Fibroblast of pulmonary artery (primary cell): ENCODE measurements at regions not wholly inside any gene's neighbourhood (a gene's known extent, or its start where the extent isn't known, plus 50 kb on each side); places are given as distances from the start of the nearest gene placed in this dataset.

ENCODE experiments used
- DNase-seq: peaks from one replicate; pipeline ENCODE4 v3.0.0-alpha.2; 2010; ENCODE audit warnings: low read depth
- H3K4me3 ChIP-seq: replicated peaks from 2 replicates; pipeline ENCODE4 v1.5.1; 2011; ENCODE audit warnings: low read depth, mild to moderate bottlenecking, control low read depth, low read length, moderate library complexity
- TF ChIP-seq, protein P1 (sequence below): IDR thresholded peaks from 2 replicates; pipeline ENCODE4 v1.5.1; 2011; ENCODE audit warnings: mild to moderate bottlenecking, control low read depth, low read length, inconsistent platforms; ENCODE audit errors: missing control alignments

DNA sequence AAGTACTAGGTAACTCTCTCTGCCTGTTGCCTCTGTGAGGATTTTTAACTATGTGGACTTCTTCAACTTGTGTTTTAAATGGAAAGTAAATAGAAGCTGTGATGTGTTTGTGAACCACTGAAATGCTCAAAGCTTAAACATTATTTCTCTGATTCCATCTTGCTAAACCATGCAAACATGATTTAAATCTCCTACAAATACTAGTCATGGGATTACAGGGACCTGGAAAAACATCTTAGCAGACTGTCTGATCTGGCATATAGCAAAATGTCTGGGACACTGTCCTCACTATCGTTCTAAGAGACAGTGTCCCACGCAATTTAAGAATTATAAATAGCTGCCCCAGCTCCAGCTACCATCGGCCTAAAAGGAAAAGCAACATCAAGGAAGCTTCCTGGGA is 914.5 kb upstream of the FAT3 start:
- H3K4me3 ChIP-seq, result no peak overlapping the region
- no peak for DNase-seq
- TF ChIP-seq, protein P1, sequence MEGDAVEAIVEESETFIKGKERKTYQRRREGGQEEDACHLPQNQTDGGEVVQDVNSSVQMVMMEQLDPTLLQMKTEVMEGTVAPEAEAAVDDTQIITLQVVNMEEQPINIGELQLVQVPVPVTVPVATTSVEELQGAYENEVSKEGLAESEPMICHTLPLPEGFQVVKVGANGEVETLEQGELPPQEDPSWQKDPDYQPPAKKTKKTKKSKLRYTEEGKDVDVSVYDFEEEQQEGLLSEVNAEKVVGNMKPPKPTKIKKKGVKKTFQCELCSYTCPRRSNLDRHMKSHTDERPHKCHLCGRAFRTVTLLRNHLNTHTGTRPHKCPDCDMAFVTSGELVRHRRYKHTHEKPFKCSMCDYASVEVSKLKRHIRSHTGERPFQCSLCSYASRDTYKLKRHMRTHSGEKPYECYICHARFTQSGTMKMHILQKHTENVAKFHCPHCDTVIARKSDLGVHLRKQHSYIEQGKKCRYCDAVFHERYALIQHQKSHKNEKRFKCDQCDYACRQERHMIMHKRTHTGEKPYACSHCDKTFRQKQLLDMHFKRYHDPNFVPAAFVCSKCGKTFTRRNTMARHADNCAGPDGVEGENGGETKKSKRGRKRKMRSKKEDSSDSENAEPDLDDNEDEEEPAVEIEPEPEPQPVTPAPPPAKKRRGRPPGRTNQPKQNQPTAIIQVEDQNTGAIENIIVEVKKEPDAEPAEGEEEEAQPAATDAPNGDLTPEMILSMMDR, result no peak

DNA sequence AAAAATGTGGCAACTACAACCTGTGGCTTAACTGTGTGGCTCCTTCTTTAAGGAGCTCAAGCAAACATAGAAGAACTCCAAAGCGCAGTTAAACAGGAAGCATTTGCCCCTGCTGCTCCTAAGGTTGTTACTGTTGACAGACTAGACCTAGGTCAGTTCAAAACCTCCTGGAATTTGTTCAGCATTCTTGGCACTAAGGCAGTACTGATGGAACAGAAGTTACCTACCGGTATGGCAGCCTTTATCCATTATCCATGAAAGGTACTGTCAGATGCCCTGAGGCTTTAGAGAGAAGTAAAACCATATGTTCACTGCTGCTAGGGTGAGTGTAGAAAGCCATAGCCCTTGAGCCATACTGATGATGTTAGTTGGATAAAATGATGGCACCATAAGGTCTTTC is 916.5 kb upstream of the FAT3 start:
- TF ChIP-seq, protein P1, result no peak
- H3K4me3 ChIP-seq, result no peak overlapping the region
- DNase-seq, result no peak

DNA sequence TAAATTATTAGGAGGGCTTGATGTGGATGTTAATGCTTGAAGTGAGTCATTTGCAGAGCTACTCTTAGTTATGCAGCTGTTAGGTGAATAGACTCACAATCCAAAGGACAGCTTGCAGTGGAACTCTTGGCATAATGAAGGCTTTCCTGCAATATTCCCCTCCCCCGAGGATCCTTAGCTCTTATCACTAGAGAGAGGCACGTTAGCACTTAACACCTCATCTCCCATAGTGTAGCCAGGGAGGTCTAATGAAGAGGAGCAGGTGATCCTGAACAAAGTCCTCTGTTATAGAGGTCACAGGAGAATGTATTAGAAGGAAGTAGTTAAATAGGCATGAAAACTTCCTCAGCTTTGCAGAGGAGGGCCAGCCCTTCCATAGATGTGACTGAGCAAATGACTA is 919.2 kb upstream of the FAT3 start:
- no peak for DNase-seq
- no peak overlapping the region for H3K4me3 ChIP-seq
- TF ChIP-seq, protein P1, result no peak

DNA sequence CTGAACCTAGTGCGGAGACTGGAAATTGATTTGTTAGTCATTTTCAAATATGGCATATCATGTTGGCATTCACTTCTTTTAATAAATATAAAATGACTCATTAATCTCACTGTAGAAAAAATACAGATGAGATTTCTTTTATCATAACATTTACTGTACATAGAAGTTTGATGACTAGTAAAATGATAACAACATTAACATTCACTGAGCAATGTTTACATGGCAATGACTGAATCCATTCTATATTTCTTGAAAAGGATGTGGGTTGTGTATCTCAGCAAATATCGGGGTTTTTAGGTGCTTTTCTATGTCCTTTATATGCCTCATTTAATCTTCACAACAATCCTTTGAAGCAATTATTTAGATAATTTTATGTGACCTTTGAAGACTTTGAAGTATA is 920.9 kb upstream of the FAT3 start:
- DNase-seq, result no peak
- TF ChIP-seq, protein P1, result no peak

DNA sequence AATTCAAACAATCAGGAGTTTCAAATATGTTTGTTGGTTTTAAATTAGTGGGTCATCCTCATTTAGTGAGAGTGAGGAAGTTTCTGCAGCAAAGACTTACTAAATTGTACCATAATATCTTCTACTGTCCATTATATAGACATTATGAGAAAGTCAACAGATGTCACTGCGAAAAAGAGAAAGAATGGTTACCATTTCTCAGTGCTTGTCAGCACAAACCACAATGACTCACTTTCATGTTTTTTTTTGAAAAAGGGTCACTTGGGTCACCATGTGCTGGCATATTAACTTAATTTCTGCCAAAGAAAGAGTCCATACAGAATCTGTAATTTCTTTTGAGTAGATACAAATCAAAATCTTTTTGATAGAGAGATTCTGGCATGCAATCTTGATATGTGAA is 924.6 kb upstream of the FAT3 start:
- peak; percentile 21 for DNase-seq
- H3K4me3 ChIP-seq, result no peak overlapping the region
- TF ChIP-seq, protein P1, result no peak

More for the DNA sequence above, 920.9 kb upstream of the FAT3 start:
- H3K4me3 ChIP-seq, result no peak overlapping the region

DNA sequence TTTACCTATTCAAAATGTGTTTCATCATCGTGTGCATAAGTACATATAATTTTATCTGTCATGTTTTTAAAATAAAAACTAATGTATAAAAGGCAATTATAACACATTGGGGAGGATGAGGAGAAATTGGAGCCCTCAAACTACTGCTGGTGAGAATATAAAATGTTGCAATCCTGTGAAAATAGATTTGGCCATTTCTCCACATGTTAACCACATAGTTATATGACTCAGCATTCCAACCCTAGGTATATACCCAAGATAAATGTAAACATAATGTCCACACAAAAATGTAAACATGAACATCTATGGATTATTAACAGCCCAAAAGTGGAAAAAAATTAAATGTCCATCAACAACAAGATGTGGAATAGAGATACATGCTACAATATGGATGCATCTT is 928.0 kb upstream of the FAT3 start:
- DNase-seq, result peak; percentile 13
- TF ChIP-seq, protein P1, result no peak

DNA sequence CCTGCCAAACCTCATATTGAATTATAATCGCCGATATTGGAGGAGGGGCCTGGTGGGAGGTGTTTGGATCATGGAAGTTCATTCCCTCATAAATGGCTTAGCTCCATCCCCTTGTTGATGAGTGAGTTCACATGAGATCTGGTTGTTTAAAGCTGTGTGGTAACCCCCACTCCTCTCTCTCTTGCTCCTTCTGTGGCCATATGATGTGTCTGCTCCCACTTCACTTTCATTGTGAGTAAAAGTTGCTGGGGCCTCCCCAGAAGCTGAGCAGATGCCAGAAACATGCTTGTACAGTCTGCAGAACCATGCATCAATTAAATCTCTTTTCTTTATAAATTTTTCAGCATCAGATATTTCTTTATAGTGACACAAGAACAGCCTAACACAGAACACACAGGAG is 929.0 kb upstream of the FAT3 start:
- no peak for DNase-seq
- no peak overlapping the region for H3K4me3 ChIP-seq
- TF ChIP-seq, protein P1, result no peak

More for the DNA sequence above, 928.0 kb upstream of the FAT3 start:
- H3K4me3 ChIP-seq, result no peak overlapping the region
